CD4-positive, alpha-beta T cell treated with Interleukin-12 subunit alpha and Interleukin-12 subunit beta, for 1 hour (primary cell): ENCODE measurements at regions not wholly inside any gene's neighbourhood (a gene's known extent, or its start where the extent isn't known, plus 50 kb on each side); places are given as distances from the start of the nearest gene placed in this dataset.

Experiments
- DNase-seq: peaks from one replicate; pipeline ENCODE4 v3.0.0-alpha.2; 2020

DNA sequence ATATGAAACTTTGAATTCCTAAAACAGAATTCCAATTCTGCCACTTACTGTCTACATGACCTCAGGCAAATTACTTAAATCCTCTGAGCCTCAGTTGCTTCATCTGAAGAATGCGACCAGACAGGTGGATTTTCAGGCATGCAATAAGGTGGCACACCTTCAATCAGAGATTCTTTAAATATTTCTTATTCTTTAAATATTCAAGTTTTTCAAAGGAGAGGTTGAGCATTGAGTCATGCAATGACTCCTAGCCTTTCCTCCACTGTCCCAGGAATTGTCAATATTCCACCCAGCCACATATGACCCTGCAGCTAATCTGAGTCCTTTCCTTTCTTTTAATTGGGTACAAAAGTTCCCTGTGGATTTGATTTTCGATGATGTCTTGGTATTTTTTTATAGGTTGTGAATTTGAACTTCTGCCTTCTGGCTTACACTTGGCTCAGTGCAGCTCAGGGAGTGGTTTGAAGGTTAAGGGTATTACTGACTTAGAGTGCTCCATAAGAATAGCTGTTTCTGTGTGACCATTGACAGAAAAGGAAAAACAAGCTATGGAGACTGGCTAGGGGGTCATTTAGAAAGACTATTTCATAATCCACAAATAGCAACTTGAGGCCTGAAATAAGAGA is 52.2 kb upstream of the PRDX6 start:
- no peak for DNase-seq

DNA sequence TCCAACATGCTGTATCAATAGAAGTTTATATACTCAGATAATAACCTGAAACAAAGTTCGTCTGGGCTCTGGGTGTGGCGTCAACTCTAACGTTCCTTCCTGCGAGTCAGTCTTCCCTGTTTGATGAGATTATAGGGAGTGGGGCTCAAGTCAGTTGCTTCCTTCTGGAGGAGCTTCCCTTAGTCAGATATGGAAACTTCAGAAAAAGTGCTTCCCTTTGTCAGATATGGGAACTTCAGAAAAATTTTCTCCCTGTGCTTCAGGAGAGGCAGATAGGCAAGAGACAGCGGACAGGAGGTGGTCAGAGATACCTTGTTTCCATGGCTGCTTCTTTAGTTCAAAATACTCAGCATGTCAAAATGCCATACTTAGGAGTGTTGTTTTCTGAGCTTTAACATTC is 51.1 kb upstream of the PRDX6 start:
- DNase-seq: no peak

DNA sequence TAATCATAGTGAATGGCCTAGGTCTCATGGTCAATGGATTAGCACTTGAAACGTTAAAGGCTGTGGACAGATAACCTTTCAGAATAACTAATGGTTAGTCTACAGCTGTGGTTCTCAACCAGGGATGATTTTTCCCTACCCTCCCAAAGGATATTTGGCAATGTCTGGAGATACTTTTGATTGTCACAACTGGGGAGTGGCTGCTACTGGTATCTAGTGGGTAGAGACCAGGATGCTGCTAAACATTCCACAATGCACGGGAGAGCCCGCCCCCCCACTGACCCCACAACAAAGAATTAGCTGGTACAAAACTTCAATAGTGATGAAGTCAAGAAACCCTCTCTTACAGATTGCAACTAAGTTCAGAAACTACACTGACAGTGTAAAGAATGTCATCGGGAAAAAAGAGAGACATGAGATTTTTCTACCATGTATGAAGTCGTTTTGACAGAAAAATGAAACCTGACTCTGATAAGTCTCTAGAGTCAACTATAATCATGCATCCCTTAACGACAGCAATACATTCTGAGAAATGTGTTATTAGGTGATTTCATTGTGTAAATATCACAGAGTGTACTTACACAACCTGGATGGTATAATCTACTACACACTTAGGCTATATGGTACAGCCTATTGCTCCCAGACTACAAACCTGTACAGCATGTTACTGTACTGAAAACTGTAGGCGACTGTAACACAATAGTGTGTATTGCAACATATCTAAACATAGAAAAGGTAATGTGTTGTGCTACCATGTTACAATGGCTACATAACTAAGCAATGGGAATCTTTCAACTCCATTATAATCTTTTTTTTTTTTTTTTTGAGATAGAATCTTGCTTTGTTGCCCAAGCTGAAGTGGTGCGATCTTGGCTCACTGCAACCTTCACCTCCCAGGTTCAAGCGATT is 49.7 kb upstream of the PRDX6 start:
- no peak for DNase-seq
